ENCODE measurements at regions not wholly inside any gene's neighbourhood (a gene's known extent, or its start where the extent isn't known, plus 50 kb on each side); places are given as distances from the start of the nearest gene placed in this dataset.

- H3K27me3 ChIP-seq = no peaks in the 10 kb centered on the region
- no peak for TF ChIP-seq CTCF (IDR thresholded peaks at IDR 0.05)
- H3K9me3 ChIP-seq = peaks cover 0 to 7% (median 6%) of the 10 kb centered on the region in 3 donors
- no peaks in the 10 kb centered on the region for H3K36me3 ChIP-seq
- H3K4me1 ChIP-seq = no peaks in the 10 kb centered on the region
- no peak for DNase-seq
- intact Hi-C loops (cut with DNase I; ENCODE audit: low total_unique reads) = no loop called here
- no peak overlapping the region for H3K27ac ChIP-seq
- no peak overlapping the region for H3K4me3 ChIP-seq
Observed at GRCh38 chr3:72219752-72220151, 434.8 kb upstream of the PROK2 start.

GRCh38 chr3:72217570-72217969, 432.6 kb upstream of the PROK2 start:
- Histone ChIP-seq H3K4me3 (no peak overlapping the region), H3K9me3 (no peaks in the 10 kb centered on the region), H3K36me3 (no peaks in the 10 kb centered on the region), H3K4me1 (no peaks in the 10 kb centered on the region), H3K27ac (no peak overlapping the region), H3K27me3 (no peaks in the 10 kb centered on the region)
- no peak for DNase-seq
- no peak for TF ChIP-seq CTCF (IDR thresholded peaks at IDR 0.05)
- intact Hi-C loops (cut with DNase I; ENCODE audit: low total_unique reads) = no loop called here

- Histone ChIP-seq H3K27me3 (no peaks in the 10 kb centered on the region), H3K4me1 (no peaks in the 10 kb centered on the region), H3K36me3 (no peaks in the 10 kb centered on the region), H3K9me3 (no peaks in the 10 kb centered on the region), H3K27ac (no peak overlapping the region), H3K4me3 (no peak overlapping the region)
- intact Hi-C loops (cut with DNase I; ENCODE audit: low total_unique reads) = no loop called here
- TF ChIP-seq CTCF (IDR thresholded peaks at IDR 0.05) = no peak
- no peak for DNase-seq
Observed at GRCh38 chr3:72214066-72214951, 429.4 kb upstream of the PROK2 start.

GRCh38 chr3:72213296-72214065, 428.5 kb upstream of the PROK2 start:
- intact Hi-C loops (cut with DNase I; ENCODE audit: low total_unique reads) = no loop called here
- DNase-seq = no peak
- no peaks in the 10 kb centered on the region for H3K4me1 ChIP-seq
- TF ChIP-seq CTCF (IDR thresholded peaks at IDR 0.05) = no peak
- H3K27me3 ChIP-seq = no peaks in the 10 kb centered on the region
- no peak overlapping the region for H3K27ac ChIP-seq
- no peaks in the 10 kb centered on the region for H3K9me3 ChIP-seq
- H3K36me3 ChIP-seq = no peaks in the 10 kb centered on the region
- no peak overlapping the region for H3K4me3 ChIP-seq

- H3K36me3 ChIP-seq = no peaks in the 10 kb centered on the region
- intact Hi-C loops (cut with DNase I; ENCODE audit: low total_unique reads) = no loop called here
- H3K27ac ChIP-seq = no peak overlapping the region
- DNase-seq = no peak
- no peaks in the 10 kb centered on the region for H3K4me1 ChIP-seq
- H3K9me3 ChIP-seq = no peaks in the 10 kb centered on the region
- H3K27me3 ChIP-seq = no peaks in the 10 kb centered on the region
- no peak overlapping the region for H3K4me3 ChIP-seq
- no peak for TF ChIP-seq CTCF (IDR thresholded peaks at IDR 0.05)
Observed at GRCh38 chr3:72212396-72212795, 427.4 kb upstream of the PROK2 start.

Data from tibial artery (tissue), 4 donors.